HG03342 (cell line): ENCODE measurements at regions not wholly inside any gene's neighbourhood (a gene's known extent, or its start where the extent isn't known, plus 50 kb on each side); places are given as distances from the start of the nearest gene placed in this dataset.
"Not testable (repeated sequence)": the region's sequence is repeated elsewhere in the genome, so short reads cannot be mapped to it uniquely, and the experiment has no call there.

Source experiments
- ATAC-seq: cut with Tn5 transposase; IDR thresholded peaks from one replicate; pipeline ENCODE4 v1.9.1; 2021; ENCODE audit warnings: mild to moderate bottlenecking, moderate library complexity; ENCODE audit not compliant: unreplicated experiment

GRCh38 chr1:176396604-176397395, 66.2 kb upstream of the PAPPA2 start:
- not testable (repeated sequence) for ATAC-seq

DNA sequence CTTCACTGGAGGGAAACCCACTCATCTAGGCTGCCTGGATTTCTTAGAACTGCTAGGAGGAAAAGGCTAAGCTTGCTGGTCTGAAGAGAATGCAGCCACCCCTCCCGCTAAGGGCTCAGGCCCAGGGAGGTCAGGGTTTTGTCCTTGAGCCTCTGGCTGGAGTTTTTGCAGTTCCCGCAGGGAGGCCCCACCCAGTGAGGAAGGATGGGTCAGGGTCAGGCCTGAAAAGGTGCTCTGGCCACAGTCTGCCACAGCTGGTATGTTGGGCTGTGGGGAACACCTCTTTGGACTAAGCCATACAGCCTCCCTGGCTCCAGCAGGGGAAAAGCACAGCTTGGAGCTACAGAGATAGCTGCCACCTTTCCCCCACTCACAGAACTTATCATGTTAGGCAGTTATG, 71.4 kb upstream of the PAPPA2 start:
- ATAC-seq = no peak

- ATAC-seq = no peak
These were observed 78.1 kb upstream of the PAPPA2 start for GRCh38 chr1:176384841-176385240.

DNA sequence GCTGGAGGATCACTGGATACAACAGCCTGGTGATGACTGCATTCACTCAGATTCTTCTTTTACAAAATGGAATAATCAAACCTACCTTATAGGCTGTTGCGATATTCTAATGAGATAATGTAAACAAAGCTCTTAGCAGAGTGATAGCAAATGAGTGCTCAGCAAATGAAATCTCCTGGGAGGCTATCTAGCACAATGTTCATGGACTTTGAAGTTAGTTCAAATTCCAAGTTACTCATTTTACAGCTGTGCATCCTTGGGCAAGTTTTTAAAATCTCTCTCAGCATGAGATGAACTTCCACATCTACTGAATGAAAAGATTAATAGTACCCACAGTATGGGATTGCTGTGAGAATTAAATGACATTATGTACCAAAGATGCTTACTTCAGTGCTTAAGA, 80.8 kb upstream of the PAPPA2 start:
- no peak for ATAC-seq

DNA sequence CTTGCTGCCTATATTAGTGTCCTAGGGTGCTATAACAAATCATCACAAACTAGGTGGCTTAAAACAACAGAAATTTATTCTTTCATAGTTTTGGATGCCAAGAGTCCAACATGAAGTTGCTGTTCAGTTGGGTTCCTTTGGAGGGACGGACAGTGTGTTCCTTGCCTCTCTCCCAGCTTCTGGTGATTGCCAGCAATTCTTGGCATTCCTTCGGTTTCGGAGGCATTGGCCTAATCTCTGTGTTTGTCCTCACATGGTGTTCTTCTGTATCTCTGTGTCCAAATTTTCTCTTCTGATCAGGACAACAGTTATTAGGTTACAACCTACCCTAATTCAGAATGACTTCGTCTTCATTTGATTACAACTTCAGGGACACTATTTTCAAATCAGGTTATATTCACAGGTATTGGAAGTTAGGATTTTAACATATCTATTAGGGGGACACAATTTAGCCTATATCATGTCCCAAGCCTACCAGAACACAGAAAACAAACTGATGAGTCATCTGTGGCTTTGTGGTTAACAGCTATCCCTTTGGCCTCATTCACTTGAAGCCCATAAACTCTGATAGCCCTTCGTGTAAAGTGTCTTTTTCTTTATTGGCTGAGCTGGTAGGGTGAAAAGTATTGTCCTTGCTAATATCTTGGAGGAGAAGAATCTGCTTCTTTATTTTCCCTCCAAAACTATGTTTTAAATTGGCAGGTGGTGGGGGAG, 83.2 kb upstream of the PAPPA2 start:
- peak; percentile 52 for ATAC-seq

GRCh38 chr1:176374967-176375569, 87.9 kb upstream of the PAPPA2 start:
- ATAC-seq = peak; percentile 93

- no peak for ATAC-seq
These were observed 98.6 kb upstream of the PAPPA2 start for GRCh38 chr1:176364236-176364905.

DNA sequence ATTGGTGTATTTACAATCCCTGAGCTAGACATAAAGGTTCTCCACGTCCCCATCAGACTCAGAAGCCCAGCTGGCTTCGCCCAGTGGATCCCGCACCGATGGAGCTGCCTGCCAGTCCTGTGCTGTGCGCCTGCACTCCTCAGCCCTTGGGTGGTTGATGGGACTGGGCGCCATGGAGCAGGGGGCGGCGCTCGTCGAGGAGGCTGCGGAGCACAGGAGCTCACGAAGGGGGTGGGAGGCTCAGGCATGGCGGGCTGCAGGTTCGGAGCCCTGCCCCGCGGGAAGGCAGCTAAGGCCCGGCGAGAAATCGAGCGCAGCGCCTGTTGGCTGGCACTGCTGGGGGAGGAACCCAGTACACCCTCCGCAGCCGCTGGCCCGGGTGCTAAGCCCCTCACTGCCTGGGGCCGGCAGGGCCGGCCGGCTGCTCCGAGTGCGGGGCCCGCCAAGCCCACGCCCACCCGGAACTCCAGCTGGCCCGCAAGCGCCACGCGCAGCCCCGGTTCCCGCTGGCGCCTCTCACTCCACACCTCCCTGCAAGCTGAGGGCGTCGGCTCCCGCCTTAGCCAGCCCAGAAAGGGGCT, 113.8 kb upstream of the PAPPA2 start:
- not testable (repeated sequence) for ATAC-seq

- no peak for ATAC-seq
These were observed 121.3 kb upstream of the PAPPA2 start for GRCh38 chr1:176341656-176342055.

DNA sequence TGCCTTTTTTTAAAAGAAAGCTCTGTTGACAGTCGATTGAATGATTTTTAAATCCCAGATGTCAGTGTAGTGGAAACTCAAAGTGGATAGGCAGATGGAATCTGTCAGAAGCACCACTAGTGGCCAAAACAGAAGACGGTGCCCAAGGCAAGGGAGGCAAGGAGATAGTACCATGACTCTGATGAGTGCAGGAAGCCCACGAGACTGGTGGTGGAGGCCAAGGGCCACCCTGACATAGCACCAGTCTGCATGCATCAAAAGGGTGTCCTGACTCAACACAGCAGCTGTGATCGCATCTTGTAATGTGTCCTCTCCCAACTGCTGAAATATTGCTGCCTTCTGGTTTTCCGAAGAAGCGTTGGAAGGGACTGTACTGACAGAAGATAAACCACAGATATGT, 124.1 kb upstream of the PAPPA2 start:
- ATAC-seq = no peak

- ATAC-seq = no peak
These were observed 123.7 kb upstream of the COP1 start for GRCh38 chr1:176330782-176331181.

- ATAC-seq = no peak
These were observed 118.6 kb upstream of the COP1 start for GRCh38 chr1:176325664-176326063.

- ATAC-seq = no peak
These were observed 116.4 kb upstream of the COP1 start for GRCh38 chr1:176323472-176323871.

DNA sequence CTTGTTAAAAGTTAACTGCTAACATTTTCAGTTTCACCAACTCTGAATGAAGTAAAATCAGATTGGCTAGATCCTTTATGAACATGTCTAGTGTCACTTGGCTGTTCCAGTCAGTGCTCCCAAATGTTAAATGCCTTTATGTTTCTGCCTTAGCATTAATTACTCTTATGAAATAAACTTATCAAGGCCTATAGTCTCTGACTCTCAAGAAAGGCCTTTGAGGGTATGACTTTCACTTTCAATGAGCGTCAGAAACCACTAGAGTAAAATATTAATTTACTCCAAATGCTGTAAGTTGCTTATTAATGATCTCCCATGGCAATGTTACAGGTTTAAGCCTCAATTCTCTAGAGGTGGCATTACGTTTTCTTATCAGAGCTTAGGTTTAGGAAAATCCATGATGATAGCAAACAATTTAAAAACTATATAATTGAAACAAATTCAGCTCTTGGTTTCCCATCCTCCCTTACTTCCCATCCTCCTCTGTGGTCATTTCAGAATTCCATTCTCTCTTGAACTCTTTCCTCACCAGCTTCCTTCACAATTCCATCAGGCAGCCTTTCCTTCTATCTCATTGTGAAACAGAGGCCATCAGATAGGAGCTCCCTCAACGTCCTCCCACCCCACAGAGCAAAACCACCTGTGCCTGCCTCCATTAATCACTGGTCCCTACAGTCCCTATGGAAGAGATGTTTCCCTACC, 108.6 kb upstream of the COP1 start:
- ATAC-seq = peak; percentile 88

DNA sequence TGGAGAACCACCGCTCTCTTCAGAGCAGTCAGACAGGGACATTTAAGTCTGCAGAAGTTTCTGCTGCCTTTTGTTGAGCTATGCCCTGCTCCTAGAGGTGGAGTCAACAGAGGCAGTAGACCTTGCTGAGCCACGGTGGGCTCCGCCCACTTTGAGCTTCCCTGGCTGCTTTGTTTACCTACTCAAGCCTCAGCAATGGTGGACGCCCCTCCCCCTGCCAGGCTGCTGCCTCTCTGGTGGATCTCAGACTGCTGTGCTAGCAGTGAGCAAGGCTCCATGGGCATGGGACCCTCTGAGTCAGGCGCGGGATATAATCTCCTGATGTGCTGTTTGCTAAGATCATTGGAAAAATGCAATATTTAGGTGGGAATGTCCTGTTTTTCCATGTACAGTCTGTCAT, 89.5 kb upstream of the COP1 start:
- not testable (repeated sequence) for ATAC-seq

- no peak for ATAC-seq
These were observed 78.9 kb upstream of the COP1 start for GRCh38 chr1:176285996-176286395.

DNA sequence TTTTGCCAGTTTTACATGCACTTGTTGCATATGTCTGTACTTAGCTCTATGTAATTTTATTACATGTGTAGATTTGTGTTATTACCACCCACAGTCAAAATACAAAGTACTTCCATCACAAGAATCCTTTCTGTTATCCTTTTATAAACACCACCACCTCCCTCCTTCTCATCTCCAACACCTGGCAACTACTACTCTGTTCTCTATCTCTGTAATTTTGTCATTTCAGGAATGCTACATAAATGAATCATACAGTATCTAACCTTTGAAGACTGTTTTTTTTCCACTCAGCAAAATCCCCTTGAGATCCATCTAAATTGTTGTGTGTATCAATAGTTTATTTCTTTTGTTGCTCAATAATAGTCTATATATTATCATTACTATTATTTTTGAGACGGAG, 64.5 kb upstream of the COP1 start:
- ATAC-seq = no peak
